ENCODE measurements at regions not wholly inside any gene's neighbourhood (a gene's known extent, or its start where the extent isn't known, plus 50 kb on each side); places are given as distances from the start of the nearest gene placed in this dataset.
"Not testable (repeated sequence)": the region's sequence is repeated elsewhere in the genome, so short reads cannot be mapped to it uniquely, and the experiment has no call there.

GRCh38 chr2:176934131-176934530, 278.5 kb upstream of the HNRNPA3 start:
- no peak overlapping the region for H3K27ac ChIP-seq (ENCODE audit: low read length)
- no peaks in the 10 kb centered on the region for H3K27me3 ChIP-seq (ENCODE audit: control insufficient read depth, insufficient read depth, low read length)
- WGBS (ENCODE audit: insufficient coverage): 100% methylated on average over 1 of the region's 5 CpGs
- no peak for DNase-seq
- peaks cover 4% of the 10 kb centered on the region for H3K4me1 ChIP-seq (ENCODE audit: control insufficient read depth, insufficient read depth, low read length)
- no peaks in the 10 kb centered on the region for H3K36me3 ChIP-seq (ENCODE audit: control insufficient read depth, insufficient read depth, low read length)
- H3K4me3 ChIP-seq (ENCODE audit: low read length): no peak overlapping the region
- H3K9me3 ChIP-seq (replicated peaks; ENCODE audit: control insufficient read depth, low read depth, low read length): no peaks in the 10 kb centered on the region

GRCh38 chr2:176934869-176935415, 277.7 kb upstream of the HNRNPA3 start:
- DNase-seq: peak; percentile 87
- H3K4me1 ChIP-seq (ENCODE audit: control insufficient read depth, insufficient read depth, low read length): peaks cover 4% of the 10 kb centered on the region
- H3K27me3 ChIP-seq (ENCODE audit: control insufficient read depth, insufficient read depth, low read length): no peaks in the 10 kb centered on the region
- H3K4me3 ChIP-seq (ENCODE audit: low read length): no peak overlapping the region
- WGBS (ENCODE audit: insufficient coverage): 14% methylated on average over 6 of the region's 7 CpGs
- H3K27ac ChIP-seq (ENCODE audit: low read length): no peak overlapping the region
- H3K9me3 ChIP-seq (replicated peaks; ENCODE audit: control insufficient read depth, low read depth, low read length): no peaks in the 10 kb centered on the region
- H3K36me3 ChIP-seq (ENCODE audit: control insufficient read depth, insufficient read depth, low read length): no peaks in the 10 kb centered on the region

- Histone ChIP-seq H3K9me3 (replicated peaks; ENCODE audit: control insufficient read depth, low read depth, low read length) (no peaks in the 10 kb centered on the region), H3K36me3 (ENCODE audit: control insufficient read depth, insufficient read depth, low read length) (no peaks in the 10 kb centered on the region), H3K4me1 (ENCODE audit: control insufficient read depth, insufficient read depth, low read length) (peaks cover 4% of the 10 kb centered on the region), H3K4me3 (ENCODE audit: low read length) (no peak overlapping the region), H3K27me3 (ENCODE audit: control insufficient read depth, insufficient read depth, low read length) (no peaks in the 10 kb centered on the region), H3K27ac (ENCODE audit: low read length) (no peak overlapping the region)
- peak; percentile 16 for DNase-seq
- WGBS (ENCODE audit: insufficient coverage): 60% methylated on average over 1 of the region's 5 CpGs
These were observed 277.0 kb upstream of the HNRNPA3 start for GRCh38 chr2:176935543-176936102.

- Histone ChIP-seq H3K36me3 (ENCODE audit: control insufficient read depth, insufficient read depth, low read length) (no peaks in the 10 kb centered on the region), H3K4me1 (ENCODE audit: control insufficient read depth, insufficient read depth, low read length) (peaks cover 4% of the 10 kb centered on the region), H3K27ac (ENCODE audit: low read length) (no peak overlapping the region), H3K27me3 (ENCODE audit: control insufficient read depth, insufficient read depth, low read length) (no peaks in the 10 kb centered on the region), H3K9me3 (replicated peaks; ENCODE audit: control insufficient read depth, low read depth, low read length) (no peaks in the 10 kb centered on the region), H3K4me3 (ENCODE audit: low read length) (no peak overlapping the region)
- DNase-seq: no peak
- 58% methylated on average over 3 of the region's 3 CpGs for WGBS (ENCODE audit: insufficient coverage)
These were observed 276.2 kb upstream of the HNRNPA3 start for GRCh38 chr2:176936410-176936809.

- no peak for DNase-seq
- Histone ChIP-seq H3K4me1 (ENCODE audit: control insufficient read depth, insufficient read depth, low read length) (no peaks in the 10 kb centered on the region), H3K9me3 (replicated peaks; ENCODE audit: control insufficient read depth, low read depth, low read length) (no peaks in the 10 kb centered on the region), H3K4me3 (ENCODE audit: low read length) (no peak overlapping the region), H3K27me3 (ENCODE audit: control insufficient read depth, insufficient read depth, low read length) (no peaks in the 10 kb centered on the region), H3K27ac (ENCODE audit: low read length) (no peak overlapping the region), H3K36me3 (ENCODE audit: control insufficient read depth, insufficient read depth, low read length) (no peaks in the 10 kb centered on the region)
- 89% methylated on average over 1 of the region's 3 CpGs for WGBS (ENCODE audit: insufficient coverage)
These were observed 267.6 kb upstream of the HNRNPA3 start for GRCh38 chr2:176944998-176945397.

DNA sequence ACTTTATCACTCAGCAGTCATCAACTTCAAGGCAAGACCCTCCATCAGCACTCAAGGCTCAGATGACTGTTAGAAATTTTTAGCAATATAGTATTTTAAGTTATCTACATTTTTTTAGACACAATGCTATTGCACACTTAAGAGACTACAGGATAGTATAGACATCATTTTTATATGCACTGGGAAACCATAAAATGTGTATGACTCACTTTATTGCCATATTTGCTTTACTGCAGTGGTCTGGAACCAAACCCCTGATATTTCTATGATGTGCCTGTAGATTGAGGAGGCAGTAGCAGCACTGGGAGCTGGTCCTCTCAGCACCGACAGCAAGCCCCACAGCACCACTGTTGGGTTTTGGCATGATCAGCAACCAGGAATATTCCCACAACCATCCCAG, 264.8 kb upstream of the HNRNPA3 start:
- no peak overlapping the region for H3K27ac ChIP-seq (ENCODE audit: low read length)
- H3K9me3 ChIP-seq (replicated peaks; ENCODE audit: control insufficient read depth, low read depth, low read length): no peaks in the 10 kb centered on the region
- no peaks in the 10 kb centered on the region for H3K4me1 ChIP-seq (ENCODE audit: control insufficient read depth, insufficient read depth, low read length)
- no CpG with 5 or more reads among the region's 1 CpG for WGBS (ENCODE audit: insufficient coverage)
- H3K4me3 ChIP-seq (ENCODE audit: low read length): no peak overlapping the region
- H3K36me3 ChIP-seq (ENCODE audit: control insufficient read depth, insufficient read depth, low read length): no peaks in the 10 kb centered on the region
- no peaks in the 10 kb centered on the region for H3K27me3 ChIP-seq (ENCODE audit: control insufficient read depth, insufficient read depth, low read length)
- no peak for DNase-seq

DNA sequence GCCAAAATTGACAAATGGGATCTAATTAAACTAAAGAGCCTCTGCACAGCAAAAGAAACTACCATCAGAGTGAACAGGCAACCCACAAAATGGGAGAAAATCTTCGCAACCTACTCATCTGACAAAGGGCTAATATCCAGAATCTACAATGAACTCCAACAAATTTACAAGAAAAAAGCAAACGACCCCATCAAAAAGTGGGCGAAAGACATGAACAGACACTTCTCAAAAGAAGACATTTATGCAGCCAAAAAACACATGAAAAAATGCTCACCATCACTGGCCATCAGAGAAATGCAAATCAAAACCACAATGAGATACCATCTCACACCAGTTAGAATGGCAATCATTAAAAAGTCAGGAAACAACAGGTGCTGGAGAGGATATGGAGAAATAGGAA, 261.4 kb upstream of the HNRNPA3 start:
- not testable (repeated sequence) for DNase-seq; H3K4me1 ChIP-seq (ENCODE audit: control insufficient read depth, insufficient read depth, low read length)

GRCh38 chr2:176956791-176957190, 255.8 kb upstream of the HNRNPA3 start:
- 100% methylated on average over 1 of the region's 2 CpGs for WGBS (ENCODE audit: insufficient coverage)
- DNase-seq: no peak
- no peak overlapping the region for H3K4me3 ChIP-seq (ENCODE audit: low read length)
- no peaks in the 10 kb centered on the region for H3K36me3 ChIP-seq (ENCODE audit: control insufficient read depth, insufficient read depth, low read length)
- peaks cover 2% of the 10 kb centered on the region for H3K27me3 ChIP-seq (ENCODE audit: control insufficient read depth, insufficient read depth, low read length)
- H3K4me1 ChIP-seq (ENCODE audit: control insufficient read depth, insufficient read depth, low read length): no peaks in the 10 kb centered on the region
- no peaks in the 10 kb centered on the region for H3K9me3 ChIP-seq (replicated peaks; ENCODE audit: control insufficient read depth, low read depth, low read length)
- no peak overlapping the region for H3K27ac ChIP-seq (ENCODE audit: low read length)

More for the DNA sequence above, 261.4 kb upstream of the HNRNPA3 start:
- H3K27me3 ChIP-seq (ENCODE audit: control insufficient read depth, insufficient read depth, low read length); H3K27ac ChIP-seq (ENCODE audit: low read length); H3K4me3 ChIP-seq (ENCODE audit: low read length); H3K9me3 ChIP-seq (replicated peaks; ENCODE audit: control insufficient read depth, low read depth, low read length); H3K36me3 ChIP-seq (ENCODE audit: control insufficient read depth, insufficient read depth, low read length): not testable (repeated sequence)
- no CpG with 5 or more reads among the region's 3 CpGs for WGBS (ENCODE audit: insufficient coverage)

- no peak overlapping the region for H3K4me3 ChIP-seq (ENCODE audit: low read length)
- H3K4me1 ChIP-seq (ENCODE audit: control insufficient read depth, insufficient read depth, low read length): no peaks in the 10 kb centered on the region
- peaks cover 4% of the 10 kb centered on the region for H3K27me3 ChIP-seq (ENCODE audit: control insufficient read depth, insufficient read depth, low read length)
- DNase-seq: no peak
- no peaks in the 10 kb centered on the region for H3K9me3 ChIP-seq (replicated peaks; ENCODE audit: control insufficient read depth, low read depth, low read length)
- H3K36me3 ChIP-seq (ENCODE audit: control insufficient read depth, insufficient read depth, low read length): no peaks in the 10 kb centered on the region
- WGBS (ENCODE audit: insufficient coverage): no CpG with 5 or more reads among the region's 3 CpGs
- no peak overlapping the region for H3K27ac ChIP-seq (ENCODE audit: low read length)
These were observed 253.0 kb upstream of the HNRNPA3 start for GRCh38 chr2:176959614-176960013.

GRCh38 chr2:176960061-176960460, 252.5 kb upstream of the HNRNPA3 start:
- Histone ChIP-seq H3K27ac (ENCODE audit: low read length) (no peak overlapping the region), H3K27me3 (ENCODE audit: control insufficient read depth, insufficient read depth, low read length) (peaks cover 4% of the 10 kb centered on the region), H3K4me3 (ENCODE audit: low read length) (no peak overlapping the region), H3K4me1 (ENCODE audit: control insufficient read depth, insufficient read depth, low read length) (no peaks in the 10 kb centered on the region), H3K36me3 (ENCODE audit: control insufficient read depth, insufficient read depth, low read length) (no peaks in the 10 kb centered on the region), H3K9me3 (replicated peaks; ENCODE audit: control insufficient read depth, low read depth, low read length) (no peaks in the 10 kb centered on the region)
- whole genome bisulfite sequencing (ENCODE audit: insufficient coverage): no CpG with 5 or more reads among the region's 2 CpGs
- no peak for DNase-seq
